SW 1271 (cell line): ENCODE measurements at regions not wholly inside any gene's neighbourhood (a gene's known extent, or its start where the extent isn't known, plus 50 kb on each side); places are given as distances from the start of the nearest gene placed in this dataset.
"Not testable (repeated sequence)": the region's sequence is repeated elsewhere in the genome, so short reads cannot be mapped to it uniquely, and the experiment has no call there.

Experiments used
- DNase-seq, 2 experiments: peaks; one replicate each; lab custom pipeline; 2025; lab: John Stamatoyannopoulos, UW

GRCh38 chr7:79624336-79624735, 170.9 kb upstream of the MAGI2 start:
- DNase-seq, result no peak

GRCh38 chr7:79622781-79623180, 169.3 kb upstream of the MAGI2 start:
- no peak for DNase-seq

GRCh38 chr7:79620291-79620690, 166.8 kb upstream of the MAGI2 start:
- DNase-seq, result no peak

DNA sequence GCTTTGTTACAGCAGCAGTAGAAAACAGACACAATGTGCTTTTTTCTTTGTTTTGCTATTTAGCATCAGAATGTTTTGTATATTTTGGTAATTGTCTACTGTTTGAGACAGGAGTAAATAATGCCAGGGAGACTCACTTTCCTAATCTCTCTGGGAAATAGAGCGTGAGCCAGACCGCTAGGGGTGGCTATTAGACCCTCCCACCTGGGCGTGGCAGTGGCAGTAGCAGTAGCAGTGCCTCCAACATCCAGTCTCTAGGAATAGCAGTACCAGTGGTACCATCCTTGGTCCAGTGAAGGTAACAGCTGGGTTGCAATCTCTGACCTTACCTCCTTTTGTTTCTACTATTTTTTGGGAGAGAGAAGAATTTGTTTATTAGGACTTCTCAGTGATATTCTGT, 165.7 kb upstream of the MAGI2 start:
- no peak for DNase-seq

DNA sequence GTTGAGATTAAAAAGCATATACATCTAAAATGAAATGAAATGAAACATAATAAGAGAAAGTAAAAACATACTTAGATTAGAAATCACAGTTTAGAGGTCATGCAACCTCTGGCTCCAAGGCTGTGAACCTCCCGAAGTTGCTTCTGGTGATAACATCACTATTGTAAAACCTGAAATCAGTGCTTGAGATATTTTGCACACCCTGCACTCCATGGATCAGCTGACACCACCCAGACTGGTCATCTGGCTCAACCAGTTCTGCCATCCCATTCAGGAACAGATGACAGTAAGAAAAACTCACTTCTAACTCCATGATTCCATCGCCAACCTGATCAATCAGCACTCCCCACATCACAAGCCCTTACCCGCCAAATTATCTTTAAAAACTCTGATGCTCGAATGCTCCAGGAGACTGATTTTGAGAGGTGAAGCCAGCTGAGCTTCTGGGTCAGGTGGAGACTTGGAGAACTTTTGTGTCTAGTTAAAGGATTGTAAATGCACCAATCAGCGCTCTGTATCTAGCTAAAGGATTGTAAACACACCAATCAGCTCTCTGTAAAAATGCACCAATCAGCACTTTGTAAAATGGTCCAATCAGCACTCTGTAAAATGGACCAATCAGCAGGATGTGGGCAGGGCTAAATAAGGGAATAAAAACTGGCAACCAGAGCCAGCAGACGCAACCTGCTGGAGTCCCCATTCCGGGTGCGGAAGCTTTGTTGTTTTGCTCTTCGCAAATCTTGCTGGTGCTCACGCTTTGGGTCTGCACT, 162.6 kb upstream of the MAGI2 start:
- no peak for DNase-seq

DNA sequence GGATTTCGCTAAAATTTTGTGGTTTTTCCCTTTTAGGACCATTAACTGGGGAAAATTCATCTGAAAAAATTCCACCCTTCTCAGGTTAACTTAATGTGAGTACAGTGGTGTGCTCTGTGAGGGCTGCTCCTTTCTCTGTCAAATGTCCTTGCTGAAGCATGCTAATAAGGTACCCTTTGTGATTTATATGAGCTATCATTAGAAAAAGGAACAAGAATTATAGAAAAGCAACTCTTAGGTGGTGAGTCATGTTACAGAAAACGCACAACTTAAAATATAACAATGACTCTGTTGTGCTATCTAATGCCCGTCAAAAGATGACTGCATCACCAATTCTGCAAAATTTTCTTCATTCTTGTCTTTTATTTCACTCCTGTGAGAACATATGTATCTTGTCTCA, 162.0 kb upstream of the MAGI2 start:
- no peak for DNase-seq

DNA sequence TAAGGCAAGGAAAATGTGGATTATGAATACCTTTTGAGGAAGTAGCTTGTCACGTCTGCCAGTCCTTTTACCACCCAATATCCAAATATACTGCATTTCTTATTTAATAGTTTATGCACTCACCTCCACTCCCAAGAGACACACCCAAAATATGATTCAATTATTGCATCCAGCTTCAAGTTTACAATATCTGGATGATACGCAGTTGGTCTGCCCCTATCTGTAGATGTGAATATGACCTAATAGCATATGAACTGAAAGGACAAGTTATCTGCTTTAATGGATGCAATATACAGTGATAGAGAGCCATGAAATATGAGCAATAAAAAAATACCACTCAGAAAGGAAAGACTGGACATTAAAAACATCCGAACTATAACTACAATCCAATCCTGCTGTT, 159.4 kb upstream of the MAGI2 start:
- DNase-seq, result no peak

GRCh38 chr7:79612022-79612421, 158.6 kb upstream of the MAGI2 start:
- no peak for DNase-seq

- DNase-seq, result no peak
Measured at GRCh38 chr7:79610748-79611304, 157.4 kb upstream of the MAGI2 start.

DNA sequence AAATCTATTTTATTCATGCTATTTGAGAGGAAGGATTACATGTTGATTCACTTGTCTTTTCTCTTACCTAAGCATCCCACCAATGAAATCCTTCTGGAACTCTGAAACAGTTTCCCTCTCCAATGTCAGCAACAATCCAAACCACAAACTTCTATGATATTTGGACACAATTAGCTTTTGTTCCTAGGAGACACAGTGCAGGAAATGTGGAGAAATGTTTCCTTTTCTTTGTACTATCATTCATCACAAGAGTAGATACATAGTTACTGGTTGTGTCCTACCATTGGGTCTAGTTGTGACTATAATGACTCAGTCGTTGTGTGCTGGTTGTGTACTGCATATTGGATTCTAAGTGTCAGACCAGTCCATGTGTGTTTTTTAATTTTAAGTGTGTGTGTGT, 156.8 kb upstream of the MAGI2 start:
- DNase-seq, result no peak

DNA sequence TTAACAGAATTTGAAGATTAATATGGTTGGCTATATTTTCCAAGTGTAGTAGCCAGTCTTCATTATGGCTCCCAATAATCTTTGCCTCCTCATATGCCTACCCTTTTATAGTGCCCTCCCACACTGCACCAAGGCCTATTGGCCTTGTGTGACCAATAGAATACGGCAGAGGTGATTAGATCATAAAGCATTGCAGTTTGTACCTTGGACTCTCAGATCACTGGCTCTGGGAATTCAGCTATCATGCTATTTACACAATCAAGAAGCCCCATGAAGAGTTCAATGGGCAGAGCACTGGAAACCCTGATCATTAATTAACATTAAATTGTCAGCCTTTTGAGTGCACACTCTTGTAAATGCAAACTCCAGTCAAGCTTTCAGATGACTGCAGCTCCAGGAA, 154.5 kb upstream of the MAGI2 start:
- DNase-seq, result no peak

GRCh38 chr7:79604841-79605240, 151.4 kb upstream of the MAGI2 start:
- DNase-seq, result no peak

- DNase-seq, result no peak
Measured at GRCh38 chr7:79598351-79598750, 144.9 kb upstream of the MAGI2 start.

DNA sequence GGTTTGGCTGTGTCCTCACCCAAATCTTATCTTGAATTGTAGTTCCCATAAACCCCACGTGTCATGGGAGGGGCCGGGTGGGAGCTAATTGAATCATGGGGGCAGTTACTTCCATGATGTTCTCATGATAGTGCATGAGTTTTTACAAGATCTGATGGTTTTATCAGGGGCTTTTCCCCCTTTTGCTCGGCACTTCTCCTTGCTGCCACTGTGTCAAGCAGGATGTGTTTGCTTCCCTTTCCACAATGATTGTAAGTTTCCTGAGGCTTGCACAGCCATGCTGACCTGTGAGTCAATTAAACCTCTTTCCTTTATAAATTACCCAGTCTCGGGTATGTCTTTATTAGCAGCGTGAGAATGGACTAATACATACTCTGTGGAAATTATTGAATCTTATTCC, 141.2 kb upstream of the MAGI2 start:
- DNase-seq, result not testable (repeated sequence)

DNA sequence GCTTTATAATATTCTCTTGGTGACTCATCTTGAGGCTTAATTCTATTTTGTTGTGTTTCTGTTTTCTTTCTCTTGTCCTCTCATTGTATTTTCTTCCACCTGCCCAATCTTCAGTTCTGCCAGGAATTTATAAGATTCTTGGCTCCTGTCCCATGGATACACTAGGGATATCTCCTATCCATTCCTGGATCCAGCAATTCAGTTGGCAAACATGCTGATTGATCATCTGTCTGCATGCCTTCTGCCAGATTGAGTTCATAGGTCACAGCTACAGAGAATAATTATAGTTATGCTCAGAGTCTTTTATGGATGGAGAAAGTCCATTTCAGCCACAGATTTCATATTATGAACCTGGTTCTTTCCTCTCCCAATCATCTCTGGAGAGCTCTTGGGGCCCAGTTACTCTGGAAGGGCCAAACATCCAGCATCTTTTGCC, 140.4 kb upstream of the MAGI2 start:
- no peak for DNase-seq

DNA sequence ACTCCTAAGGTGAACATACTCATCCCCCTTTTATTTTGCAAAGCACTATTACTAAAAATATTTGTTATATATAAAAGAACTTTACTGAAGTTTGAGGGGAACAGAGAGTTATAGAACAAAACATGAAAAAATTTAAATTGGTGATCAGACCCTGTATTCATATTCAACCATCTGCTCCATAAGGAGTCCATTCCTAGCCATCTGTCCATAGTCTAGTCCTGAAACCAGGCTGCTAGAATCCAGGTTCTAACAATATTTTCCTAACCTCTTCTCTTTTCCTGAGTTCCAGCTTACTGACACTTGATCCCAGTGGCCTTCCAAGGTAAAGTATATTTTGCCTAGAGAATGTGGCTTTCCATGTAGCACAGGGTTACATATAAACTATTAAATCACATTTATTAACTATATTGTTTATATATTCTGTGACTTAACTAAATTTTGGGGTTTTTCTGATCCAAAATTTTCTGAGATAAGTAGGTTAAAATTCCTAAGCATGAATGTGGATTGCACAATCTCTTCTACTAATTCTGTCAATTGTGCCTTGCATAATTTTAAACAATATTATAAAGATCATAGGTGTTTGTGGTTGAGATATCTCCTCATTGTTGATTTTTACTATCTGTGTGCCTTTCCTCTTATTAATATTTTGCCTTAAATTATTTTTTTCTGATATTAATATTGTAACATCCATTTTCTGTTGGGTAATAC, 137.6 kb upstream of the MAGI2 start:
- no peak for DNase-seq

DNA sequence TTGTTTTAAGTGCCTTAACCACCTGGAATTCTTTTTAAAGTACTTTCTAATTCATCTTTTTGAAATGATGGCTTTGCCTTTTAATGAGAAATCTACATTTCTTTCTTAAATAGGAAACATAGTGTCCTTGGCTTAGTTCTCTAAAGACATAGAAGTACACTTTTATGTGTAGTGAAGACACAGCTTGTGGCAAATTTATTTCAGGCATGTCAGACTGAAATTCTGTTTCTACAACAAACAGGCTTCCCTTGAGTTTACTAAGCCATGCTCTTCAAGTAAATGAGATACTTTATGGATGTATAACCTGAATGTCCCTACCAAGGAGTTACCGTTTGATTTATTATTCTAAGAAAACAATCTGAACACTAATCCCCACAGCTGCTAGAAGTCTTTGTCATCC, 136.9 kb upstream of the MAGI2 start:
- DNase-seq, result no peak

- no peak for DNase-seq
Measured at GRCh38 chr7:79570903-79571302, 117.4 kb upstream of the MAGI2 start.

DNA sequence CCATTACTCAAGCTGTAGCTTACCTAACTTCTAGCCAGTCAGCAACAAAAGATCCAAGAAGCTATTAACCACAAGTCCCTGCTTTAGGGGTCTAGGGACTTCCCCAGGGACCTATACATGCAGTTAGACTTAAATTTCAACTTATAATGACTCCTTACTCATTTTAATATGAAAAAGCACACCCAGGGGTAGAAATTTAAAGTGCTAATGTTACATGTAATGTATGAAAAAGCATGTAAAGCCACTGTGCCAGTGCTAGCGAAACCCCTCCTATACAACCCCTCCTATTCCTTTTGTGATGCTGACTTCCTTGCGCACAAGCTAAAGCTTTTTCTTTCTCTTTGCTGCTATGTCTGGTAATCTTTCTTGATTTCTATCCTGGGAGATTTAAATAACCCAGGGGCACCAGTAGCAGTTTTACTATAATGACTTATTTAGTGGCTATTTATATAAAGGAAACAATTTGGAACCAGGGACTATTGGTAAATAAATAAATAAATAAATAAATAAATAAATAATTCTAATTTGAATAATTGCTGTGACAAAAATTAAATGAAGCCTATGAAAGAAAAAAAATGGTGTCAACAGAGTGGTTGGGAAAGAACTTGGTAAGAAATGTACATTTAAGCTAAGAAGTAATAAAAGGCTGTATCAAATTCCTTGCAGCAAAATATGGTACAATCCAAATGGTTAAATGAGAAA, 110.5 kb upstream of the MAGI2 start:
- DNase-seq, result no peak

DNA sequence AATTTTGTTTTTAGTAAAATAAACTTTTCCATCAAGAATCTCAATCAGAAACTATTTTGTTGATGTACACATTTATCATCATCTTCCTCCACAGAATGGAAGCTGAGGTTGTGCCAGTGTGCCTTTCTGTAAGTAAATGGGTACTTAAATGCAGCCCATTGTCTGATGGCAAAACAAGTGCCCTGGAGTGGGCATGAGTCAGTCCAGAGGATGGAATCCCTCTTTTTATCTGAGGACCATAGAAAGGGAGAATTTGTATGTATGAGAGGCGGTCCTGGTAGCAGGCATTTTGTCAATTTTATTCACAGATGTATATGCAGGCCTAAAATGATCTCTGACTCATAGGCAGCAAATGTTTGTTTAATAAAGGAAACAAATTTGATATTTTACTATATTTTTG, 102.1 kb upstream of the MAGI2 start:
- DNase-seq, result no peak

GRCh38 chr7:79553811-79554555, 100.5 kb upstream of the MAGI2 start:
- no peak for DNase-seq

DNA sequence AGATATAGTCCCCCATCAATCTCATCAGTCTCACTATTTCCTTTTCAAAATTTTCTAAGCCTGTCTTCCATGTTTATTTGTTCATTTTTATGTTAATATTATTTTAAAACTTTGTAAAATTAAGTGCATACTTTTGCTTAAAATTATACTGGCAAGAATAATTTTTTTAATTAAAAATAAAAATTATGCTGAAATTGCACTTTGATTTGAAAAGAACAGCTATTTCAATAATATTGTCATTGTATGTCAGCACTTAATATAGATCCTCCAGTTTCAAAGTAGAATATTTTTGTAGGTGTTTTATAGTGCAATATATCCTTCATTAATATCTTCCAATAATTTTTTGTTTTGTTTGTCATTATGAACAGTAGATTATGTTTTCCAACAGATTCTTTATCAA, 99.0 kb upstream of the MAGI2 start:
- no peak for DNase-seq
